Hindlimb muscle (tissue), 1 donor: ENCODE measurements at regions not wholly inside any gene's neighbourhood (a gene's known extent, or its start where the extent isn't known, plus 50 kb on each side); places are given as distances from the start of the nearest gene placed in this dataset.

Source experiments
- DNase-seq: peaks from one replicate; pipeline ENCODE4 v3.0.0-alpha.2; 2013

DNA sequence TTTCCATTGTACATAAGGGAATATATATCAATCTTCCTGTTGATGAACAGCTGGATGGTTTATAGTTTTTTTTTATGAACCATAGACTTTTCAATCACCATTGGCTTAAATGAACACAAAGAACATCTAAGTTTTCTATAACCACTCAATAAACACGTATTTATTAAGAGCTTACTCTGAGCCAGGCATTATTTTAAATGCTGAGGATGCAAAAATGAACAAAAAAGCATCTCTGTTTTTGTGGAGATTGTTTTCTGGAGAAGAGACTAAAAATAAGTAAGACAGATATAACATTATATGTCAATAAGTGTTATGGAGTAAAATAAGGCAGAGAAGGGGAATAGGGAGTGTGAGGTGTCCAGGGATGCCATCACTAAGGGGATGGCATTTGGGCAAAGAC is 52.1 kb upstream of the SLC24A2 start:
- DNase-seq = no peak
